HG03064 (cell line): ENCODE measurements at regions not wholly inside any gene's neighbourhood (a gene's known extent, or its start where the extent isn't known, plus 50 kb on each side); places are given as distances from the start of the nearest gene placed in this dataset.
"Not testable (repeated sequence)": the region's sequence is repeated elsewhere in the genome, so short reads cannot be mapped to it uniquely, and the experiment has no call there.

ENCODE experiments used
- ATAC-seq: cut with Tn5 transposase; IDR thresholded peaks from one replicate; pipeline ENCODE4 v1.9.1; 2021; ENCODE audit warnings: low read depth; ENCODE audit not compliant: unreplicated experiment

GRCh38 chr1:235059221-235059620, 69.4 kb downstream of the TOMM20 start:
- no peak for ATAC-seq

DNA sequence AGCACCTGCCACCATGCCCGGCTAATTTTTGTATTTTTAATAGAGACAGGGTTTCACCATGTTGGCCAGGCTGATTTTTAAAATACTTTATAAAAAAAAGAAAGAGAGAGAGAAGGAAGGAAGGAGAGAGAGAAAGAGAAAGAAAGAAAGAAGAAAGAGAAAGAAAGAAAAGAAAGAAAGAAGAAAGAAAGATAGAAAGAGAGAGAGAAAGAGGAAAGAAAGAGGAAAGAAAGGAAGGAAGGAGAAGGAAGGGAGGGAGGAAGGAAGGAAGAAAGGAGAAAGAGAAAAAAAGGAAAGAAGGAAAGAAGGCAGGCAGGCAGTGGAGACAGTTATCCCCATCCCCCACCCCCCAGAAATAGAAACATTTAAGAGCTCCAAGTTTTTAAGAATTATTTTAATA, 69.9 kb downstream of the TOMM20 start:
- ATAC-seq: no peak

- no peak for ATAC-seq
Measured at GRCh38 chr1:235057385-235058306, 71.0 kb downstream of the TOMM20 start.

DNA sequence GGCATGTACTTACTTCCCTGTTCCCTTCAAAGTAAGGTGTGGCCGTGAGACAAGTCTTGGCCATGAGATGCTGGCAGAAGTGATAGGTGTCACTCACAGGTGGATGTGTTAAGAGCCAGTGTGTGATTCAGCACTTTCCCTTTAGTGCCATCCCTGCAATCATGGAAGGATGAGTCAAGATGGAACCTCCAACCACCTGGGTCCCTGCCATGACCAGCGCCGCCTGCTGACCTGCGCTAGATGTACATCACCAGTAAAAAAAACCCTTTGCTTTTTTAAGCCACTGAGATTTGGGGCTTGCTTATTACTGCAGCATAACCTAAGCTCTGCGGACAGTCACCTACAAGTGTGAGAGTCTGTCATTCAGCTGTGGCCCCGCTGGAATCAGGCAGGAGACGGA, 71.7 kb downstream of the TOMM20 start:
- no peak for ATAC-seq

DNA sequence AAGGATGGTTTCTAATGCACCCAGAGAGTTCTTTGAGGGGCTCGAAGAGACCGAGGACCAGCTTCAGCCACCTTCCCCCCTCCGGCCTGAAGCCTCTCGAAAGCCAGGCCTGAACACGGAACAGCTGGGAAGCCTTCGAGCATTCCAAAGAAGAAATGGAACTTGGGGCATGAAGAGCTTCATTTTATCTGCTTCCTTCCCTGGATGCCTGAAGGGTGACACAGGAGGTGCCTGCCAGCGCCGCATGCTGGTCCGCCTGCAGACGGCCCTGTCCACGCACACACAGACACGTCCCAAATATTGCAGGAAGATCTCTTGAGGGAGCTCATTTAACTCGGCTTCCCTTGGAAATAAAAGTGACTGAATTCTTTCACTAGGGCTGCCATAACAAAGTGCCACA, 73.7 kb downstream of the TOMM20 start:
- ATAC-seq: no peak

GRCh38 chr1:235054466-235054865, 74.2 kb downstream of the TOMM20 start:
- ATAC-seq: no peak

- no peak for ATAC-seq
Measured at GRCh38 chr1:235052067-235053008, 76.3 kb downstream of the TOMM20 start.

GRCh38 chr1:235051521-235051920, 77.1 kb downstream of the TOMM20 start:
- ATAC-seq: no peak

DNA sequence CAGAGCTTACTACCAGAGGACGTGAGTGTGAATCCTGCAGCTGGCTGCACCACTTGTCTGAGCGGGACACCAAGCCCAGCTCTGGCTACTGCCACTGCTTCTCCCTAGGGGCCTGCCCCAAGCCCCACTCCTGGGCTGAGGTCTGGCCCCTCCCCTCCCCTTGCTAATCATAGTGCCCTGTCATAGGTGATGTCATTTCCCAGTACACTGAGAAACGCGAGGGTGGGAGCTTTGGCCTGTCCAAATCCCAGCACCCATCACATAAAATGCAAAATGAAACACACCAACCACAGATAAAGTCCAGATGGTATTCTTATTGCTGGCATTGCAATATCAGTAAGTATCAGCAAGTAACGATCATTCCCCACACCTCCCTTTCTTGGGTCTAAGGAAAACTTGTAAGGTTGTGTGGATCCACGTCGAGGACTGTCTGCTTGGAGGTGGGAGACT, 77.7 kb downstream of the TOMM20 start:
- ATAC-seq: no peak

GRCh38 chr1:235049716-235050378, 78.8 kb downstream of the TOMM20 start:
- ATAC-seq: not testable (repeated sequence)

DNA sequence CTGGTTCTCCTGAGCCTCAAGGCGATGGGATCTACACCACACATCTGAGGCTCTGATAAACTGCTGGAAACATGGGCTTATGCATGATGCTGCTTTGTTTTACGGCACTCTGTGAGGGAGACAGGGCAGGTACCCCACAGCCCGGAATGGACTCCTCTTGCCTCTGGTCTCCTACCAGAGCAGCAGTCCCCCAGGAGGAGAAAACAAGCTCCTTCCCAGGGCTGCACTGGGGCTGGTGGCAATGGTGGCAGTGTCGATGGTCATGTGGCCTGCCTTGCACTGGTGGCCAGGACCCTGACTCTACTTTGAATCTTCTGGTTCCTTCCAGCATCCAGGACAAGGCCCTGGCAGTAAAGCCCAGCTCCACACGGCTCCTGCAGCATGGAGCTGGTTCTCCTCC, 79.4 kb downstream of the TOMM20 start:
- no peak for ATAC-seq

DNA sequence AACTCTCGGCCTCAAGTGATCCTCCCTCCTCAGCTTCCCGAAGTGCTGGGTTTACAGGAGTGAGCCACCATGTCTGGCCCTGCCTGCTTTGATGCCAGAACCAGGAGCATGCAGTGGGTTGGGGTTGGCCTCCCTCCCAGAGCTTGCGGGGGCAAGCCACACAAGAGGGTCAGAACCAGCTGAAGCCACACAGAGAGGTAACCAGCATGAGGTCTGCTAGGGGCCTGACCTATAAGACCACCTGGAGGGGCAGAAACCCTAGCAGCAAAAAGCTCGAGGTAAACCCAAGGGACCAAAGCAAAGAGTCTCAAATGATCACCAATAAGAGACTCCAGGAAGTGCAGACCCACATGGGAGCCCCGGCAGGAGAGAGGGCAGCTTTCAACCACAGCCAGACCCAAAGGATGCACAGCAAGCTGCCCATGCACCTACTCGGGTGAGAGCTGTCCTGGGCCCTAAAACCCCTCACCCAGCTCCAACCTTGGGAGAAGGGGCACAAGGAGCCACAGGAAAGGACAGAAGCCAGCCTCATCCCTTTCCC, 81.2 kb downstream of the TOMM20 start:
- ATAC-seq: no peak

DNA sequence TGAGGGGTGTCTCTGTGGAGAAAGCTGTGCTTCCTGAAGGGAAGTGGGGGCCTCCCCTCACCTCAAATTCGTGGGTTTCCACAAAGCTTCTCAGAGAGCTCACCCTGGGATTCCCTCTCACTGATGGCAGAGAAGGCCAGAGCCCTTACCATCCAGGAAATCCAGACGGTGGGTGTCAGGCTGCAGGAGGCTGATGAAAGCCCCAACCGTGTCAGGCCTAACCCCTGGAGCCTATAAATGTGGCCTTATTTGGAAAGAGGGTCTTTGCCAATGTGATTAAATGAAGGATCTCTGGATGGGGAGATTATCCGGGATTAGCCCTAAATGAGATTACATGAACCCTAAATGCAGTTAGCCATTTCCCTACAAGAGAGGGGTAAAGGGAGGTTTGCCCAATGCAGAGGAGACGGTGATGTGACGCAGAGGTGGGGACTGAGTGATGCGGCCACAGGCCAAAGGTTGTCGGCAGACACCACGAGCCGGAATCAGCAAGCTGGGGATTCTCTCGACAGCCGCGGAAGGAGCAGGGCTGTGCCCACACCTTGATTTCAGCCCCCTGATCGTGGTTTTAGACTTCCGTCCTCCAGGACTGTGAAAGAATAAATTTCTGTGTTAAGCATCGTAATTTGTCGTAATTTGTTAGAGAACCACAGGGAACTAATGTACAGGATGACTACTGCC, 82.6 kb downstream of the TOMM20 start:
- ATAC-seq: no peak

DNA sequence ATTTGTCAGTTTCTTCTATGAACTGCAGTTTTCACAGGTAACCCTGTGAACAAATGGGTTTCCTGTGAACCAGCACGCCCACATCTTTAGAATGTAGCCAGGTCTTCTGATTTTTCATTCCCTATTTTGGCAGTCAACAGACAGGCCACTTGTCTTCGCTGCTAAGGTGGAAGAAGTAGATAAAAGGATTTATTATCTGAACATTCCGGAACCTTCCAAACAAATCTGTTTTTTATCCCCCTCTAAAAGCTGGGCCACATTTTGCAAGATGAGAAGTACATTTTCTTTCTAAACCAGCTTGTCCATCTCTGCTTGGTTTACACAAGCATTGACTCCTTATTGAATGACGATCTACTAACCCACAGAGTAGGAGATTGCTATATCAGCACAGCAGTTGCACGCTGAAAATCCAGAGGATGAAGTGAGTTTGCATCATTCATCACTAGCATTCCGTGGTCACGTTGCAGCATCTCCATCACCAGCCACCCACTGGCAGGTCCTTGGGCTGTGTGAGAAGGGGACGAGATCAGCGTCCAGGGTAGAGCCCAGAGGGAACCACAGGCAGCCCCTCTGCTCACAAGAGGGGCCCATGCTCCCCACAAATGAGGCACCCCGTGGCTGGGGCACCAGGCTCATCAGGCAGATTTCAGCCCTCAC, 83.5 kb downstream of the TOMM20 start:
- ATAC-seq: no peak

GRCh38 chr1:235043234-235043633, 85.4 kb downstream of the TOMM20 start:
- no peak for ATAC-seq

GRCh38 chr1:235038701-235039100, 89.9 kb downstream of the TOMM20 start:
- no peak for ATAC-seq

- ATAC-seq: no peak
Measured at GRCh38 chr1:235035928-235036327, 92.7 kb downstream of the TOMM20 start.

GRCh38 chr1:235030919-235031596, 97.6 kb downstream of the TOMM20 start:
- ATAC-seq: no peak

GRCh38 chr1:235027862-235028250, 100.8 kb downstream of the TOMM20 start:
- no peak for ATAC-seq
